ENCODE measurements at regions not wholly inside any gene's neighbourhood (a gene's known extent, or its start where the extent isn't known, plus 50 kb on each side); places are given as distances from the start of the nearest gene placed in this dataset.
A peak's percentile ranks its signal among the peaks of the same experiment; 100 is the strongest.
"Not testable (repeated sequence)": the region's sequence is repeated elsewhere in the genome, so short reads cannot be mapped to it uniquely, and the experiment has no call there.

DNA sequence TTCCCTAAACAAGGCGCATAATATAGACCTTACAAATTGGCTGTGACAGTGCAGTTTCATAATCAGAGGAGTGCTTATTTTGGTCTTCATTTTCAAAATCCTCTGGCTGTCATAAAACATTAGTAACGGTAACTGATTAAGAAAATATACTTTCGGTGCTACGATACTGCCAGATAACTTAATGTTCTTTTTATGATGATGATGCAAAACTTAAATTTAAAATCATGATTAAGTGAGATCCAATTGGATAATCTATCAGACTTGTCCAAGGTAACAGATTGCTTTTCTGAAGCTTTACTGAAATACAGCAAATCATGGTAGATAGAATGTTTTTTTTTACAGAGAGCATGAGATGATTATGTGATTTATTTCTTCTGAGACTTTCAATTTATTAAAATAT lies 364.2 kb upstream of the CNTN3 start:
- Histone ChIP-seq H3K9me3 (ENCODE audit: control insufficient read depth, low read length) (no peaks in the 10 kb centered on the region), H3K36me3 (ENCODE audit: control insufficient read depth in 1 of 2, insufficient read depth in 2 of 2, low read length in 1 of 2) (no peaks in the 10 kb centered on the region), H3K4me3 (ENCODE audit: low read length in 2 of 2) (no peak overlapping the region), H3K27me3 (ENCODE audit: control insufficient read depth in 1 of 2, insufficient read depth in 2 of 2, low read length in 1 of 2) (no peaks in the 10 kb centered on the region), H3K4me1 (ENCODE audit: control insufficient read depth in 1 of 2, insufficient read depth in 2 of 2, low read length in 2 of 2) (no peaks in the 10 kb centered on the region), H3K27ac (ENCODE audit: low read depth in 1 of 2, low read length in 2 of 2) (no peak overlapping the region)
- WGBS, 2 donors = 86 to 87% methylated on average over 4 of the region's 4 CpGs
- ATAC-seq (ENCODE audit: low FRiP score) (no peak), DNase-seq (no peak)
- intact Hi-C loops (cut with DNase I) = no loop called here

- H3K4me3 ChIP-seq (ENCODE audit: low read length in 2 of 2); H3K27ac ChIP-seq (ENCODE audit: low read depth in 1 of 2, low read length in 2 of 2); H3K4me1 ChIP-seq (ENCODE audit: control insufficient read depth in 1 of 2, insufficient read depth in 2 of 2, low read length in 2 of 2); H3K36me3 ChIP-seq (ENCODE audit: control insufficient read depth in 1 of 2, insufficient read depth in 2 of 2, low read length in 1 of 2); H3K27me3 ChIP-seq (ENCODE audit: control insufficient read depth in 1 of 2, insufficient read depth in 2 of 2, low read length in 1 of 2); ATAC-seq (ENCODE audit: low FRiP score); intact Hi-C loops (cut with DNase I); H3K9me3 ChIP-seq (ENCODE audit: control insufficient read depth, low read length): not testable (repeated sequence)
- WGBS, 2 donors = 94 to 96% methylated on average over 32 to 34 of the region's 34 CpGs
- DNase-seq = peak in 1 of 2 donors; percentile 56
Observed at GRCh38 chr3:74985028-74985904, 370.8 kb upstream of the CNTN3 start.

- WGBS, 2 donors = 58 to 64% methylated on average over 3 of the region's 3 CpGs
- ATAC-seq (ENCODE audit: low FRiP score) (no peak), DNase-seq (no peak)
- H3K36me3 ChIP-seq (ENCODE audit: control insufficient read depth in 1 of 2, insufficient read depth in 2 of 2, low read length in 1 of 2) = no peaks in the 10 kb centered on the region
- H3K27ac ChIP-seq (ENCODE audit: low read depth in 1 of 2, low read length in 2 of 2) = no peak overlapping the region
- no peaks in the 10 kb centered on the region for H3K4me1 ChIP-seq (ENCODE audit: control insufficient read depth in 1 of 2, insufficient read depth in 2 of 2, low read length in 2 of 2)
- no peaks in the 10 kb centered on the region for H3K27me3 ChIP-seq (ENCODE audit: control insufficient read depth in 1 of 2, insufficient read depth in 2 of 2, low read length in 1 of 2)
- H3K9me3 ChIP-seq (ENCODE audit: control insufficient read depth, low read length) = no peaks in the 10 kb centered on the region
- H3K4me3 ChIP-seq (ENCODE audit: low read length in 2 of 2) = no peak overlapping the region
- intact Hi-C loops (cut with DNase I) = no loop called here
Observed at GRCh38 chr3:74988095-74988494, 373.6 kb upstream of the CNTN3 start.

- intact Hi-C loops (cut with DNase I) = no loop called here
- H3K9me3 ChIP-seq (ENCODE audit: control insufficient read depth, low read length) = no peaks in the 10 kb centered on the region
- no peak for ATAC-seq (ENCODE audit: low FRiP score)
Observed at GRCh38 chr3:74992898-74993297, 378.4 kb upstream of the CNTN3 start.

GRCh38 chr3:75001330-75001729 lies 386.9 kb upstream of the CNTN3 start:
- no peak overlapping the region for H3K27ac ChIP-seq (ENCODE audit: low read depth in 1 of 2, low read length in 2 of 2)
- H3K36me3 ChIP-seq (ENCODE audit: control insufficient read depth in 1 of 2, insufficient read depth in 2 of 2, low read length in 1 of 2) = no peaks in the 10 kb centered on the region
- H3K27me3 ChIP-seq (ENCODE audit: control insufficient read depth in 1 of 2, insufficient read depth in 2 of 2, low read length in 1 of 2) = no peaks in the 10 kb centered on the region
- ATAC-seq (ENCODE audit: low FRiP score) (no peak), DNase-seq (no peak)
- no peaks in the 10 kb centered on the region for H3K4me1 ChIP-seq (ENCODE audit: control insufficient read depth in 1 of 2, insufficient read depth in 2 of 2, low read length in 2 of 2)
- H3K9me3 ChIP-seq (ENCODE audit: control insufficient read depth, low read length) = no peaks in the 10 kb centered on the region
- intact Hi-C loops (cut with DNase I) = no loop called here
- WGBS, 2 donors = 12% methylated on average over 1 of the region's 1 CpG
- H3K4me3 ChIP-seq (ENCODE audit: low read length in 2 of 2) = no peak overlapping the region

More at GRCh38 chr3:74992898-74993297, 378.4 kb upstream of the CNTN3 start:
- Histone ChIP-seq H3K36me3 (ENCODE audit: control insufficient read depth in 1 of 2, insufficient read depth in 2 of 2, low read length in 1 of 2) (no peaks in the 10 kb centered on the region), H3K4me1 (ENCODE audit: control insufficient read depth in 1 of 2, insufficient read depth in 2 of 2, low read length in 2 of 2) (no peaks in the 10 kb centered on the region), H3K4me3 (ENCODE audit: low read length in 2 of 2) (no peak overlapping the region), H3K27me3 (ENCODE audit: control insufficient read depth in 1 of 2, insufficient read depth in 2 of 2, low read length in 1 of 2) (peaks cover 0 to 3% of the 10 kb centered on the region in 2 donors), H3K27ac (ENCODE audit: low read depth in 1 of 2, low read length in 2 of 2) (no peak overlapping the region)
- no peak for DNase-seq

DNA sequence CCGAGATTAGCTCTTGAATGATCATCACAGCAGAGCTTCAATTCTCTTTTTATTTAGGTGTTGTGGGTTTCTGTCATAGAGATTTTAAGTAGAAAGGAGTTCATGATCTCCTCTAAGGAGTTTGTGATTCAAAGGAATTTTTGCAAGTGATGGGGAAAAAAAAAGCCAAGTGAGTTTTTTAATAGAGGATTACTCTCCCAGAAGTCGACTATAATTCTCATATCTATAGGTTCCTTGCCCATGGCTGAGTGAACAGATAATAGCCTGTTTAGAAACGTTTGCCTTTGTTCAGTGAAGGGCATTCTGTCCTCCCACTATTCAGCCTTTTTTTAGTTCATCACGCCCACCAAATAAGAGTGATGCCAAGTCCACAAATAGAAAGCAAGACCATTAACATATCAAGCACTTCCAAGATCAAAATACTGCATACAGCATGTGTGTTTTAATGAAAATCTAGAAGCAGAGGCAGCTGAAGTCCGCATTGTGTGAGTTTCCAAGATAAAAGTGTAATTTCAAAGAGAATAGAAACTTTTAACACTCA lies 398.4 kb upstream of the CNTN3 start:
- Histone ChIP-seq H3K4me3 (ENCODE audit: low read length in 2 of 2) (no peak overlapping the region), H3K4me1 (ENCODE audit: control insufficient read depth in 1 of 2, insufficient read depth in 2 of 2, low read length in 2 of 2) (no peaks in the 10 kb centered on the region), H3K27me3 (ENCODE audit: control insufficient read depth in 1 of 2, insufficient read depth in 2 of 2, low read length in 1 of 2) (no peaks in the 10 kb centered on the region), H3K36me3 (ENCODE audit: control insufficient read depth in 1 of 2, insufficient read depth in 2 of 2, low read length in 1 of 2) (no peaks in the 10 kb centered on the region), H3K9me3 (ENCODE audit: control insufficient read depth, low read length) (peaks cover 4% of the 10 kb centered on the region), H3K27ac (ENCODE audit: low read depth in 1 of 2, low read length in 2 of 2) (no peak overlapping the region)
- no peak for ATAC-seq (ENCODE audit: low FRiP score)
- 47 to 48% methylated on average over 5 of the region's 5 CpGs for WGBS, 2 donors
- intact Hi-C loops (cut with DNase I) = no loop called here
- no peak for DNase-seq

- Histone ChIP-seq H3K4me3 (ENCODE audit: low read length in 2 of 2) (no peak overlapping the region), H3K9me3 (ENCODE audit: control insufficient read depth, low read length) (peaks cover 2% of the 10 kb centered on the region), H3K36me3 (ENCODE audit: control insufficient read depth in 1 of 2, insufficient read depth in 2 of 2, low read length in 1 of 2) (no peaks in the 10 kb centered on the region), H3K27me3 (ENCODE audit: control insufficient read depth in 1 of 2, insufficient read depth in 2 of 2, low read length in 1 of 2) (no peaks in the 10 kb centered on the region), H3K4me1 (ENCODE audit: control insufficient read depth in 1 of 2, insufficient read depth in 2 of 2, low read length in 2 of 2) (no peaks in the 10 kb centered on the region), H3K27ac (ENCODE audit: low read depth in 1 of 2, low read length in 2 of 2) (no peak overlapping the region)
- ATAC-seq (ENCODE audit: low FRiP score) = no peak
- 80 to 92% methylated on average over 1 of the region's 1 CpG for WGBS, 2 donors
- intact Hi-C loops (cut with DNase I) = no loop called here
- no peak for DNase-seq
Observed at GRCh38 chr3:75014008-75014407, 399.5 kb upstream of the CNTN3 start.

- intact Hi-C loops (cut with DNase I) = no loop called here
- no peaks in the 10 kb centered on the region for H3K4me1 ChIP-seq (ENCODE audit: control insufficient read depth in 1 of 2, insufficient read depth in 2 of 2, low read length in 2 of 2)
- 70 to 77% methylated on average over 2 of the region's 2 CpGs for WGBS, 2 donors
- ATAC-seq (ENCODE audit: low FRiP score) (no peak), DNase-seq (no peak)
- peaks cover 2% of the 10 kb centered on the region for H3K9me3 ChIP-seq (ENCODE audit: control insufficient read depth, low read length)
- no peak overlapping the region for H3K27ac ChIP-seq (ENCODE audit: low read depth in 1 of 2, low read length in 2 of 2)
- H3K27me3 ChIP-seq (ENCODE audit: control insufficient read depth in 1 of 2, insufficient read depth in 2 of 2, low read length in 1 of 2) = no peaks in the 10 kb centered on the region
- no peaks in the 10 kb centered on the region for H3K36me3 ChIP-seq (ENCODE audit: control insufficient read depth in 1 of 2, insufficient read depth in 2 of 2, low read length in 1 of 2)
- no peak overlapping the region for H3K4me3 ChIP-seq (ENCODE audit: low read length in 2 of 2)
Observed at GRCh38 chr3:75015280-75015679, 400.8 kb upstream of the CNTN3 start.

DNA sequence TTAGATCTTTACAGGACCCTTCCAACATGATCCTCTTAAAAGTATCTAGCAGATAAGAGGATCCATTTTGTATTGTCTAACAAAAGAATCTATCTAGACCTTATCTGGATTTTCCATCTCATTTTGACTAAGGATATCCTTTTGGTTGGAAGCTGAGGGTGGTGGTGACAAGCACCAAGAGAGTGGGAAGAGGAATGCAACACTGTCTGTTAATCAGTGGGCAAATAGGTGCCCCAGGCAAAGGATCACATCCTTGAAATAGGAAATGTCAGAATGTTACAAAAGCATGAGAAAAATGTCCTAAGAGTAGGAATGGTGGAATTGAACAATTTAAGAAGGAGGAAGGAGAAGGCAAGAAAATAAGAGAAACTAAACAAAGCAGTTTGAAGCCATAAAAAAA lies 420.7 kb upstream of the CNTN3 start:
- H3K27ac ChIP-seq (ENCODE audit: low read depth in 1 of 2, low read length in 2 of 2) = no peak overlapping the region
- H3K36me3 ChIP-seq (ENCODE audit: control insufficient read depth in 1 of 2, insufficient read depth in 2 of 2, low read length in 1 of 2) = no peaks in the 10 kb centered on the region
- intact Hi-C loops (cut with DNase I) = no loop called here
- no peaks in the 10 kb centered on the region for H3K4me1 ChIP-seq (ENCODE audit: control insufficient read depth in 1 of 2, insufficient read depth in 2 of 2, low read length in 2 of 2)
- ATAC-seq (ENCODE audit: low FRiP score) (no peak), DNase-seq (no peak)
- H3K9me3 ChIP-seq (ENCODE audit: control insufficient read depth, low read length) = no peaks in the 10 kb centered on the region
- no peaks in the 10 kb centered on the region for H3K27me3 ChIP-seq (ENCODE audit: control insufficient read depth in 1 of 2, insufficient read depth in 2 of 2, low read length in 1 of 2)
- H3K4me3 ChIP-seq (ENCODE audit: low read length in 2 of 2) = no peak overlapping the region

Data from aorta (tissue), 5 donors.